ENCODE measurements at regions not wholly inside any gene's neighbourhood (a gene's known extent, or its start where the extent isn't known, plus 50 kb on each side); places are given as distances from the start of the nearest gene placed in this dataset.
A peak's percentile ranks its signal among the peaks of the same experiment; 100 is the strongest.

DNA sequence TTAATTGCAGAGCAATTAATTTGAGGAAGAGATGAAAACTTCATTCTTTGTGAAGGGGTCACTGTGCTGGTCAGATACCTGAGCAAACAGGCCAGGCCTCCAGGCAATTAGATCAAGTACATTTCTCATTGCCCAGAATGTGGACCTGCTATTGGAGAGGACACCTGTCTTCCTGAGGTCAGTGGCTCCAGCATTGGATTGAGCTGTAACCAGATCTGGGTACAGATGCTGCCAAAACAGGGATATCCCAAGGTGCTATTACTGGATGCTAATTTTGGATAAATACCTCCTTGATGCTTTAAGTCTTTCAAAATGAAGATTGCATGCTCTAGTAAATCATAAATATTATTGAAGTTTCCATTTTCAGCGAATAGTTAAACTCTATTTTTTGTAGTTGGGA, 131.5 kb downstream of the FAM161A start:
- DNase-seq: no peak

- no peak for DNase-seq
These were observed 132.5 kb downstream of the FAM161A start for GRCh38 chr2:61721382-61721781.

DNA sequence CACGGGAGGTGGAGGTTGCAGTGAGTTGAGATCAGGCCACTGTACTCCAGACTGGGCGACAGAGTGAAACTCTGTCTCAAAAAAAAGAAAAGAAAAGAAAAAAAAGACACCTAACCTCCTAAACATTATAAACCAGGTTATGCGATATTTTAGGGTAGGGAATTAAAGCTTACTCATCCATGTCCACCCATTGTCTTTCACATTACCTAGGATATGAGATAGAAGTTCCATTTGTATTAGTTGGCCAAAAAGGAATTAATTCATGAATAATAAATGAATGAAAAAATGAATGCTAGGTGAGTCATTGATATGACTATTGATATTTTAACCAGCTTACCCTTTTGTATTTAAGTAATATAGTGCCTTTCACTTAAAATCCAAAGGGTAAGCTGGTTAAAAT, 132.9 kb downstream of the FAM161A start:
- no peak for DNase-seq

DNA sequence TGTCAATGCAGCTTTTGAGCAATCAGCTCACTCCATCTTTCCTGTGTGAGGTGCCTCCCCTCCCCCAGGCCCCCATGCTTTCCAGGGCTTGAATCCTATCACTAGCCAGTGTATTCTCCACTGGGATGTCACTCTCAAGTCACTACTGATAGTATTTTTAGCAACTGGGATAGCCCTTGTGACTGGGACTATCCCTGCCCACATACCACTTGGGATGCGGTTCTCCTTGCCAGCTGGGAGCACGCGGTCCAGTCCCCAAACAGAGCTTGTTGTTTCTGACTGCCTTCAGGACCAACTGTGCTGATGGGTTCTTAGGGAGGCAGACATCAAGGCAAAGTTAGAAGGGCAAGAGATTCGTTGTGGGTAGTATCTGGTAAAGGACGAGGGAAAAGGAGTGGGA, 134.9 kb downstream of the FAM161A start:
- DNase-seq: no peak

DNA sequence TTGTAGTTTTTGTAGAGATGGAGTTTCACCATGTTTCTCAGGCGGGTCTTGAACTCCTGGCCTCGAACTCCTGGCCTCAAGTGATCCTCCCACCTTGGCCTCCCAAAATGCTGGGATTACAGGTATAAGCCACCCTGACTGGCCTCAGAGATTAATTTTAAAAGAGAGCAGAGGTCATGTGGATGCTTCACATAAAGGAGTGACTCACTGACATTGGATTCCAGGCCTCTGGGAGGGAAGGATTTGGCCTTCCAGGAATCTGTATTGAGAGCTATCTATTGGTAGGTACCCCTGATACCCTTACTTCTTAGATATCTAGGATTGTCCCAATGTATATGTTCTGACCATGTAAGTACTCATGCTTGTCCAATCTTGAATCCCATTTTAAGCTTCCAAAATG, 138.4 kb downstream of the FAM161A start:
- no peak for DNase-seq

- no peak for DNase-seq
These were observed 139.7 kb downstream of the FAM161A start for GRCh38 chr2:61714210-61714609.

- DNase-seq: no peak
These were observed 140.4 kb downstream of the FAM161A start for GRCh38 chr2:61713457-61713856.

DNA sequence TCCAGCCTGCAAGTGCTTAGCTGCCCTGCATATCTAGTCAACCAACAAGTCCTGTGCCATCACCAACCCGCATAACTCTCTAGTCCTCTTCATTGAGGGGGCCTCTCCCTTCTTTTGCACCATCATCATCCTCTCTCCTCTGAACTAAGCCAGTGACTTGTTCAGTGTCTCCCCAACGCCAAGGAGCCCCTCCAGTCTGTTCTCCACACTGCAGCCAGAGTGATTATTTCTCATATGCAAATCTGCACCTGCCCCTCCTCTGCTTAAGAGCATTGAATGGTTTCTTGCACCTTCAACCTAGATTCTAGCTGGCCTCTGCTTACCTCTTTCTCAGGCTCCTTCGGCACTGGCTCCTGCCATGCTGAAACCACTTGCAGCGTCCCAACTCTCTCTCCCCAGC, 141.8 kb downstream of the FAM161A start:
- DNase-seq: no peak

DNA sequence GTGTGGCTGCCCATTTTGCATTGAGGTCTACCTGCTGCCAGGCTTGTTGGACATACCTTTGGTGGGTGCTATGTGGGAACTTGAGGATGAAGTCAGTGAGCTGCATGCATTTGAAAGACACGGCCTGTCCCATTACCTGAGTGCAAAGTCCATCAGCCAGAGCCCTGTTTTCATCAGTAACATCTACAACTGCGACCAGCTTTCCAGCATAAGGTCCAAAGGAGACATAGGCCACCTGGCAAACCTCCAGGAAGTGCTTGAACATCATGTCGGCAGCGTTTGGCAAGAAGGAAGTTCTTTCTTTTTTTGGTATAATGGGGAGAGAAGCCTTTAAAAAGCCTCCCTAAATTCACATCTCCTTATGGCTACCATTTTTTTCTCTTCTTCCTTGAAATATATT, 143.1 kb downstream of the FAM161A start:
- no peak for DNase-seq

- peak; percentile 62 for DNase-seq
These were observed 145.6 kb downstream of the FAM161A start for GRCh38 chr2:61707984-61708852.

DNA sequence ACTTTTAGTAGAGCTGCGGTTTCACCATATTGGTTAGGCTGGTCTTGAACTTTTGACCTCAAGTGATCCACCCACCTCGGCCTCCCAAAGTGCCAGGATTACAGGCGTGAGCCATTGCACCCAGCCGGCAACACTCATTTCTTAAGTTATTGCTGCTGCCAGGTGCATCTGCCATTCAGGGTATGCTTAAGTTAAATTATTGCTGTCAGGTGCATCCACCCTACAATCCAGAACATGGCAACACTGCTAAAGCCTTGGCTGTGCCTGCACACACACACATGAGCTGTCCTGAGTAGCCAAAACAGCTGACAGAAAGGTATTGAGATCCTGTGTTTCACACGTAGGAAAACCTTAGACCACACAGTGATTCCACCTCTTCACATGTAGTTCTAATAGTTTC, 148.2 kb downstream of the FAM161A start:
- DNase-seq: no peak

GRCh38 chr2:61704364-61704763, 149.5 kb downstream of the FAM161A start:
- DNase-seq: no peak

DNA sequence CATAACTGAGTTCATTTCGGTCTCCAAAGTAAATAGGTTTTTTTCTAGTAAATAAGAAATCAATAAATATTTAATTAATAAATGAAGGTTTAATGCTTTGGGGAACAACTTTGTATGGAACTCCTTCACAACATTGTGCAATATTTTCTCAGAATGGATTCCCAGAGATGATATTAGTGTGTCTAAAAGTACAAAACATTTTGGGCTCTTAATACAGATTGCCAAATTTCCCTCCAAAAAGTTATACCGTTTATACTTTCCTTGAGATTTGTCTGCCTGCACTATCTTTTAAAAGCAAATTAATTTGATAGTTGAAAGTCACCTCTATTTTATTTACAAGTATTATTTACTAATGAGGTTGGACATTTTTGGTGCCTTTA, 151.8 kb downstream of the FAM161A start:
- DNase-seq: no peak

- DNase-seq: no peak
These were observed 153.4 kb downstream of the FAM161A start for GRCh38 chr2:61700464-61700863.

DNA sequence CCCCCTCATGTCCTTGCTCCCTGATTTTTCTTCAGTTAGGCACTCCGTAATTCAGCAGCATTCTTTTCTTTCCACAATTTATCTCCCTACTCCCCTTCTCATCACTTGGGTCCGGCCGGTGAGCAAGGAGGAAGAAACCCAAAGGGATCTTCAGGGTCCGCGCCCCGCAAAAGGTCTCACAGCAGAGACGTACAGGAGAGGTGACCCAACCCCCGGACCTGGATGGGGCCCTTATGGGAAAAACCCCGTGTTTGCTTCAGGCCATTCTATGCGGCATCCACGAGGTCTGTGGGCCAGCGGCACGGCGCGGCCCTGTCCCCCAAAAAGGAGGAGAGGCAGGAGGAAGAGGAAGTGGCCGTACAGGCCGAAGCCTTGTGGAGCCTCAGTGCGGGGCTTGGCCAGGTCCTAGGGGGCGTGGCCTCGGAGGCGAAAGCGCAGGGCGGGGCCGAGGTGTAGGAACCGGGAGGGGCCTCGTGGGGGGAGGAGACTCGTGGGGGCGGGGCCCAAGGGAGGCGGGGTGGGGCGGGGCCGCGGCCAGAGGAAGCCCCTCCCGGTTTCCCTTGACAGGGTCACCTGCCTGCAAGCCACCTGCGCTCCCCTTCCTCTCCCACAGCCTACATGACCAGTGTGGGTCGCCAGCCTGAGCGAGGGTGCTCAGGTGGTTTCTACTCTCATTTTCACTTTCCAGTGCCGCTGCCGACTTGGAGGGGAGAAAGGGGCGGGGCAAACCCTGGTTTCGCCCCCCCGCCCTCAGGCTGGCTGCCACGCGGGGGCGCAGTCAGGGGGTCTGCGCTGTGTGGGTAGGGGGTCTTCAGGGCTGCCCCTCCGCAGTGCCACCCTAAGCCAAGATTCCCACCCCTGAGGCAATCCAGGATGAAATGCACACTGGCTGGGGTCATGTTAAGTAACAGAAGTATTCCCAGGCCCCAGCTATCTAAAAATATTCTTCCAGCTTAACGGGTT, 156.4 kb upstream of the XPO1 start:
- peak; percentile 88 for DNase-seq

DNA sequence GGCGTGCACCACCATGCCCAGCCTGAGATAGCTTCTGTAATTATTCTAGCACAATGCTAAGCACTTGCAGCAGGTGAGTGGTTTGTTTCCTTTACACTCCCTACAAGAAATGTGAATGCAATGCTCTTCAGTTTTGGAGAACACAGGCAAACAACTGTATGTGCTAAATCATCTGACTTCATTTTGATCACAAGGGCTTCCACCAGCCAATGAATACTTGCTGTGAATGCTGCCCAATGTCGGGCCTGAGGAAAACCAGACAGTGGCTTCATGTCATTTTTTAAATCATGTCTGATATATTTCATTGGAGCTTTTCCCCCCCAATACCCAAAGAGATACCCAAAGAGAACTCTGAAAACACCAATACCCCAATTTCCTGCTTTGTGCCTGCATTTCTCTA, 155.6 kb upstream of the XPO1 start:
- no peak for DNase-seq

DNA sequence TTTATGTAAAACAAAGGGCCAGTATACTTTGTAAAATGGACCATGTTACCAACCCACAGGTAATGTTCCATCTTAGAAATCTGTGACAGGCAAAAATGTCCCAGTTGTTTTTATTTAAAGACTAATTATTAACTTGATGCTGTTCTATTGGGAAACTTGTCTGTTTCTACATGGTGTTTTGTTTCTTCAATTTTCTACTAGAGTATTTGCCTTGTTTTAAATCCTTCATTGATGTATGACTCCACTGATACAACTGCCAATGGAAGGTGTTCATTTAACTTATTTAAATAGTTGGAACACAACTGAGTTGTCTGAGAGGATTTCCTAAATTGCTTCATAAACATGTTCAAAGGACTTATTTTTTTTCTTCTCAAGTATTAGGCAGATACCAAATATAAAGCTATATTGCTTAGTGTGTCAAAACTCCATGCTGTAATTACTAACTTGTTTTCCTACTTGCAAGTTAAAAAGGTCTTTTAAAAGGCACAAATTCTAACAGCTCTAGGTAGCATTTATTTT, 152.0 kb upstream of the XPO1 start:
- DNase-seq: no peak

- DNase-seq: no peak
These were observed 151.4 kb upstream of the XPO1 start for GRCh38 chr2:61689568-61689967.

GRCh38 chr2:61688369-61689334, 150.5 kb upstream of the XPO1 start:
- no peak for DNase-seq

DNA sequence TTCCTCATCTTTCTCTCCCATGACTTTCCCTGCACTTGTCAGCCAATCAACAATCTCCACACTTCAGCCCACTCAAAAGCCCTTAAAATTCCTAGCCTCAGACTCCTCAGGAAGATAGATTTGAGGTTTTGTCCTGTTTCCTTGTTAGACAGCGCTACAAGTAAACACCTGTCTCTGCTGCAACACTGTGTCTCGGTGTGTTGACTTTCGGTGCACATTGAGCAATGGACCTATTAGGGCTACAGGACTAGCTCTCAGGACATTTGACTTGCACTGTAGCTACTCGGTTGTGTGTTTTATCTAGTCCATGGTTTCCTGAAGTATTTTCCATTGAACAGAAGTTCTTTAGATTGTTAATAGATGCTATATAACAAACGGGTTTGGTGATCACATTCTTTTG, 140.9 kb upstream of the XPO1 start:
- DNase-seq: no peak

DNA sequence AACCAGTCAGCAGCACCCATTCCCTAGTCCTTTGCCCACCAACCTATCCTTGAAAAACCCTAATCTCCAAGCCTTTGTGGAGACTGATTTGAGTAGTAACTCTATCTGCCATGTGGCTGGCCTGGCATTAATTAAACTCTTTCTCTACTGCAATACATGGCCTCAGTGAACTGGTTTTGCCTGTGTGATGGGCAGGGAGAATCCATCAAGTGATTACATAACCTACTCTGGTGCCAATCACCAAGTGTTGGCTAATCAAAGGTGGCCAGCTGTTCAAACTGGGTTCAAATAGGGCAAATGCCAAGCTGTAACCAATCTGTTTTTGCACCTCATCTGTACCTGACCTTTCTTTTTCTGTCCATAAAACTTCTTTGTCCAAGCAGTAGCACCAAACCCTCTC, 139.8 kb upstream of the XPO1 start:
- no peak for DNase-seq

DNA sequence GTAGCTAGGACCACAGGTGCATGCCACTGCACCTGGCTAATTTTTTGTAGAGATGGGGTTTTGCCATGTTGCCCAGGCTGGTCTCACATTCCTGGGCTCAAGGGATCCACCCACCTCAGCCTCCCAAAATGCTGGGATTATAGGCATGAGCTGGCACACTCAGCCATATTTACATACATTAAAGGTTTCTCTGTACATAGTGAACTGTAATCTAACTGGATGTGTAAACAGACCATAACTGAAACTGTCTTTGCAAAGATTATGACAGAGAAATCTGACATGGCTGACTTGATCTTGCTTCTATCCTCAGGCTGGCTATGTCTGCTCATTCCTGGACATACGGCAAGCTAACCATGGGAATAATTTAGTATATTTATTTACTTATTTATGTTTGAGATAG, 139.2 kb upstream of the XPO1 start:
- no peak for DNase-seq
